Tibial nerve (tissue), 4 donors: ENCODE measurements at regions not wholly inside any gene's neighbourhood (a gene's known extent, or its start where the extent isn't known, plus 50 kb on each side); places are given as distances from the start of the nearest gene placed in this dataset.

Experiments
- DNase-seq, 2 donors: peaks; one replicate each; pipeline ENCODE4 v3.0.0-alpha.2; 2019; ENCODE audit warnings: low spot score in 2 of 2
- H3K27ac ChIP-seq, 4 donors: fragments of 200-600 bp; sonication (generic) in 3 of 4; one replicate each; pipeline ENCODE4 v1.5.1; 2017 to 2019; ENCODE audit warnings: mild to moderate bottlenecking in 1 of 4
- H3K27me3 ChIP-seq, 2 donors: fragments of 200-600 bp; sonication (generic) in 1 of 2; one replicate each; pipeline versions ENCODE4 v1.5.1 to v1.6.0; 2017 to 2019
- H3K36me3 ChIP-seq, 3 donors: fragments of 200-600 bp; sonication (generic); one replicate each; pipeline ENCODE4 v1.5.1; 2018 to 2019
- H3K4me1 ChIP-seq, 4 donors: fragments of 200-600 bp; sonication (generic) in 3 of 4; one replicate each; pipeline ENCODE4 v1.5.1; 2017 to 2019
- H3K4me3 ChIP-seq, 4 donors: fragments of 200-600 bp; sonication (generic) in 3 of 4; one replicate each; pipeline ENCODE4 v1.5.1; 2017 to 2019; ENCODE audit warnings: mild to moderate bottlenecking in 1 of 4, moderate library complexity in 1 of 4
- H3K9me3 ChIP-seq, 4 donors: fragments of 200-600 bp; sonication (generic) in 3 of 4; one replicate each; pipeline ENCODE4 v1.5.1; 2017 to 2019
- CTCF ChIP-seq, 5 experiments: fragments of 200-600 bp in 3 of 5; fragments of 450-650 bp in 2 of 5; sonication (generic) in 3 of 5; IDR thresholded peaks; one replicate each; pipeline ENCODE4 v1.5.1; 2016 to 2019; ENCODE audit warnings: antibody characterized with exemption in 5 of 5, mild to moderate bottlenecking in 3 of 5, moderate library complexity in 2 of 5
- EP300 ChIP-seq, 2 donors: sonication (generic); formaldehyde crosslinking; IDR thresholded peaks; one replicate each; pipeline ENCODE4 v1.6.1; 2017; ENCODE audit warnings: antibody characterized with exemption in 2 of 2, mild to moderate bottlenecking in 1 of 2
- POLR2A ChIP-seq, 2 donors: fragments of 450-650 bp; IDR thresholded peaks; one replicate each; pipeline ENCODE4 v1.6.1; 2017; ENCODE audit warnings: antibody characterized with exemption in 2 of 2, mild to moderate bottlenecking in 2 of 2, moderate library complexity in 2 of 2
- WGBS, 2 donors: methylation state at CpG; one replicate each; pipeline ENCODE4 v1.1.5; 2018; 5-methylcytosine and 5-hydroxymethylcytosine counted together

GRCh38 chr2:226064932-226065570, 665.5 kb downstream of the NYAP2 start:
- TF ChIP-seq CTCF (IDR thresholded peaks at IDR 0.05) = no peak
- TF ChIP-seq POLR2A (IDR thresholded peaks at IDR 0.05) = no peak
- no peak for TF ChIP-seq EP300 (IDR thresholded peaks at IDR 0.05)
- Histone ChIP-seq H3K27me3 (no peaks in the 10 kb centered on the region), H3K36me3 (no peaks in the 10 kb centered on the region), H3K9me3 (no peaks in the 10 kb centered on the region), H3K4me1 (peaks cover 0 to 11% (median 0%) of the 10 kb centered on the region in 4 donors), H3K27ac (no peak overlapping the region), H3K4me3 (no peak overlapping the region)
- 52 to 81% methylated on average over 1 of the region's 1 CpG for WGBS, 2 donors
- DNase-seq = no peak

GRCh38 chr2:226063704-226064440, 664.4 kb downstream of the NYAP2 start:
- WGBS, 2 donors = 80 to 87% methylated on average over 4 of the region's 4 CpGs
- no peak for TF ChIP-seq POLR2A (IDR thresholded peaks at IDR 0.05)
- no peak for TF ChIP-seq EP300 (IDR thresholded peaks at IDR 0.05)
- TF ChIP-seq CTCF (IDR thresholded peaks at IDR 0.05) = no peak
- Histone ChIP-seq H3K9me3 (no peaks in the 10 kb centered on the region), H3K4me1 (peaks cover 0 to 11% (median 0%) of the 10 kb centered on the region in 4 donors), H3K4me3 (no peak overlapping the region), H3K36me3 (no peaks in the 10 kb centered on the region), H3K27ac (no peak overlapping the region), H3K27me3 (no peaks in the 10 kb centered on the region)
- DNase-seq = no peak

GRCh38 chr2:226059961-226060627, 660.6 kb downstream of the NYAP2 start:
- no peak for DNase-seq
- Histone ChIP-seq H3K9me3 (no peaks in the 10 kb centered on the region), H3K4me1 (peaks cover 0 to 2% (median 0%) of the 10 kb centered on the region in 4 donors), H3K4me3 (no peak overlapping the region), H3K36me3 (no peaks in the 10 kb centered on the region), H3K27me3 (no peaks in the 10 kb centered on the region), H3K27ac (no peak overlapping the region)
- WGBS, 2 donors = 52 to 54% methylated on average over 3 of the region's 3 CpGs
- TF ChIP-seq EP300 (IDR thresholded peaks at IDR 0.05) (no peak), POLR2A (IDR thresholded peaks at IDR 0.05) (no peak), CTCF (IDR thresholded peaks at IDR 0.05) (no peak)

- H3K27ac ChIP-seq = no peak overlapping the region
- WGBS, 2 donors = 29 to 55% methylated on average over 1 of the region's 1 CpG
- no peak for DNase-seq
- H3K4me3 ChIP-seq = no peak overlapping the region
- TF ChIP-seq POLR2A (IDR thresholded peaks at IDR 0.05) (no peak), CTCF (IDR thresholded peaks at IDR 0.05) (no peak), EP300 (IDR thresholded peaks at IDR 0.05) (no peak)
- no peaks in the 10 kb centered on the region for H3K4me1 ChIP-seq
- H3K36me3 ChIP-seq = no peaks in the 10 kb centered on the region
- H3K9me3 ChIP-seq = no peaks in the 10 kb centered on the region
- H3K27me3 ChIP-seq = no peaks in the 10 kb centered on the region
These were observed 658.4 kb downstream of the NYAP2 start for GRCh38 chr2:226057914-226058313.

- Histone ChIP-seq H3K27me3 (no peaks in the 10 kb centered on the region), H3K27ac (no peak overlapping the region), H3K4me1 (no peaks in the 10 kb centered on the region), H3K4me3 (no peak overlapping the region), H3K36me3 (no peaks in the 10 kb centered on the region), H3K9me3 (no peaks in the 10 kb centered on the region)
- WGBS, 2 donors = 81 to 93% methylated on average over 1 of the region's 1 CpG
- no peak for DNase-seq
- TF ChIP-seq POLR2A (IDR thresholded peaks at IDR 0.05) = no peak
- no peak for TF ChIP-seq EP300 (IDR thresholded peaks at IDR 0.05)
- TF ChIP-seq CTCF (IDR thresholded peaks at IDR 0.05) = no peak
These were observed 657.9 kb downstream of the NYAP2 start for GRCh38 chr2:226057365-226057764.
